ENCODE measurements at regions not wholly inside any gene's neighbourhood (a gene's known extent, or its start where the extent isn't known, plus 50 kb on each side); places are given as distances from the start of the nearest gene placed in this dataset.

DNA sequence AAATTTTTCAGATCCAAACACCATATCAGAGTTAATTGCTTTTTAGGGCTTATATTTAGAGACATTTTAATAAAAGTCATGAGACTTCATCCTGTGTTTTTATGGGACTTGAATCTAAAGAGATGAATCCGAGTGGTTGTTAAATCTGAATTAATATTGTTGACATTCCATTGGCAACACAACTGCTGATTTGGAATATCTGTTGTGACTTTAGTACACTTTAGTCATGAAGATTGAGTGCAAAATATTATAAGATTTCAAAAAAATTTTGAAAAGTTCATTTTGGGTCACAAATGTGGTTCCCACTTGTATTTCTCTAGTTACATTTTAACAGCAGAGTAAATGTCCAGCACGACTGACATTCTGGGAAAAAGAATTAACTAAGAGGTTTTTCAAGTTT, 442.7 kb upstream of the HSF2 start:
- TF ChIP-seq, protein P1, sequence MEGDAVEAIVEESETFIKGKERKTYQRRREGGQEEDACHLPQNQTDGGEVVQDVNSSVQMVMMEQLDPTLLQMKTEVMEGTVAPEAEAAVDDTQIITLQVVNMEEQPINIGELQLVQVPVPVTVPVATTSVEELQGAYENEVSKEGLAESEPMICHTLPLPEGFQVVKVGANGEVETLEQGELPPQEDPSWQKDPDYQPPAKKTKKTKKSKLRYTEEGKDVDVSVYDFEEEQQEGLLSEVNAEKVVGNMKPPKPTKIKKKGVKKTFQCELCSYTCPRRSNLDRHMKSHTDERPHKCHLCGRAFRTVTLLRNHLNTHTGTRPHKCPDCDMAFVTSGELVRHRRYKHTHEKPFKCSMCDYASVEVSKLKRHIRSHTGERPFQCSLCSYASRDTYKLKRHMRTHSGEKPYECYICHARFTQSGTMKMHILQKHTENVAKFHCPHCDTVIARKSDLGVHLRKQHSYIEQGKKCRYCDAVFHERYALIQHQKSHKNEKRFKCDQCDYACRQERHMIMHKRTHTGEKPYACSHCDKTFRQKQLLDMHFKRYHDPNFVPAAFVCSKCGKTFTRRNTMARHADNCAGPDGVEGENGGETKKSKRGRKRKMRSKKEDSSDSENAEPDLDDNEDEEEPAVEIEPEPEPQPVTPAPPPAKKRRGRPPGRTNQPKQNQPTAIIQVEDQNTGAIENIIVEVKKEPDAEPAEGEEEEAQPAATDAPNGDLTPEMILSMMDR (IDR thresholded peaks at IDR 0.05; ENCODE audit: partially characterized antibody, unreplicated experiment), result no peak
- Mint-ChIP-seq H3K4me3 (ENCODE audit: unreplicated experiment) (no peak overlapping the region), H3K4me1 (ENCODE audit: low read depth, unreplicated experiment) (no peaks in the 10 kb centered on the region), H3K36me3 (ENCODE audit: unreplicated experiment) (no peaks in the 10 kb centered on the region), H3K9me3 (ENCODE audit: unreplicated experiment) (peaks cover 3% of the 10 kb centered on the region), H3K27me3 (ENCODE audit: unreplicated experiment) (no peaks in the 10 kb centered on the region), H3K27ac (ENCODE audit: unreplicated experiment) (no peak overlapping the region)
- no peak for DNase-seq

DNA sequence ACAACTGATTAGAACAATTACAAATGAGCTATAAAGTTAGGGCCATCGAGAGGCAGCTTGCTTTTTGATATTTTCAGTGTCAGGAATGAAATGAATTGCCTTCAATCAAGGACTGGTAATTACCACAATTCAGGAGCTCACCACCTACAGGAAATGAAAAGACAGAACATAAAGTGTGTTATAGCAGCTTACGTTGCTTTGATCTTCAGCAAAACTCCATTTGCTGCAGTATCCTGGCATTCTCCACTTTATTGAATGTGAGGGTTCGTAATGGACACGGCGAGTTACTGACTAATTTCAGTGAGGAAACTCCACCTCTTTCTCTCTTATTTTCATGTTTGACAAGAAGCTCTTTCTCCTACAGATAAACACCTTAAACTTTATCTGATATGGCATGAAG, 440.0 kb upstream of the HSF2 start:
- DNase-seq, result no peak
- H3K27ac Mint-ChIP-seq (ENCODE audit: unreplicated experiment), result no peak overlapping the region

DNA sequence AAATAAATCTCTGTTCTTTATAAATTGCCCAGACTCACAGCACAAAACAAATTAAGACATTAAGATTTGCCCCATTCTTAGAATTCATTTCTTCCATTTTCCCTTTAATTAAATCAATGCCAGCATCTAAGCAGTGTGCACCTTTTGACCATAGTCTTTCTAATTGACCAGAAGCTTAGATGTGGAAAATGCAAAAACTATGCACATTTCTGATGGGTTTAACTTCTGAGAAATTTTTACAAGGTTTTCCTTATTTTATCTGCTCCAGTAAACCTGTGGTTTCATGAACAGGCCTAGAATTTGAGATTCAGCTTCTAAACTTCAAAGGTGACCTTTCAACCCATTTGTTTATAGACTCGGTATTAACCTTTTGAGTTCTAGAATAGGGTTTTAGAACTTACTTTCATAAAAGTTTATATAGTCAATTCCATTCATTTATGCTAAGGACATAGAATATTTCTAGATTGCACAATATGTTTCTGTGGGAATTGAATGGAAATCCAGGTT, 437.8 kb upstream of the HSF2 start:
- no peaks in the 10 kb centered on the region for H3K27me3 Mint-ChIP-seq (ENCODE audit: unreplicated experiment)
- no peak overlapping the region for H3K27ac Mint-ChIP-seq (ENCODE audit: unreplicated experiment)
- no peaks in the 10 kb centered on the region for H3K9me3 Mint-ChIP-seq (ENCODE audit: unreplicated experiment)
- no peak overlapping the region for H3K4me3 Mint-ChIP-seq (ENCODE audit: unreplicated experiment)
- no peak for DNase-seq
- H3K4me1 Mint-ChIP-seq (ENCODE audit: low read depth, unreplicated experiment), result no peaks in the 10 kb centered on the region
- H3K36me3 Mint-ChIP-seq (ENCODE audit: unreplicated experiment), result no peaks in the 10 kb centered on the region
- TF ChIP-seq, protein P1 (IDR thresholded peaks at IDR 0.05; ENCODE audit: partially characterized antibody, unreplicated experiment), result no peak

More for the DNA sequence above, 440.0 kb upstream of the HSF2 start:
- H3K36me3 Mint-ChIP-seq (ENCODE audit: unreplicated experiment), result no peaks in the 10 kb centered on the region
- no peaks in the 10 kb centered on the region for H3K27me3 Mint-ChIP-seq (ENCODE audit: unreplicated experiment)
- H3K4me3 Mint-ChIP-seq (ENCODE audit: unreplicated experiment), result no peak overlapping the region
- H3K4me1 Mint-ChIP-seq (ENCODE audit: low read depth, unreplicated experiment), result no peaks in the 10 kb centered on the region
- TF ChIP-seq, protein P1 (IDR thresholded peaks at IDR 0.05; ENCODE audit: partially characterized antibody, unreplicated experiment), result no peak
- H3K9me3 Mint-ChIP-seq (ENCODE audit: unreplicated experiment), result peaks cover 3% of the 10 kb centered on the region

DNA sequence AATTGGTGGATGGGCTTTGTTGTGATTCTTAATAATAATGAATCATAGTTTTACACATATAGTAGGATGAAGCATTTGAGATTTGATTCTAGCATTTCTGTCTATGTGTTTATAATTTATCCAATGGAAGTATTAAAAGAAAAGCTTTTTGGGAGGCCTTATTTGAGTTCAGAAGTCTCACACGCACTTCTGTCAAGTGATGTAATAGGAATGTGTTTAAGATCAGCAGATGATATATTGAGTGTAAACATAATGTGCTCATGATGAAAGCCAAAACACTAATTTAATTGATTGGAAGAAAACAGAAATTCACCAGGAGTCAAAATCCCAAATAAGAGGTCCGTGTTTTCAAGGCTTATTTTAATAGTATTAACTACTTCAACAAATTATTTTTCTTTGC, 435.6 kb upstream of the HSF2 start:
- Mint-ChIP-seq H3K9me3 (ENCODE audit: unreplicated experiment) (no peaks in the 10 kb centered on the region), H3K4me3 (ENCODE audit: unreplicated experiment) (no peak overlapping the region), H3K4me1 (ENCODE audit: low read depth, unreplicated experiment) (no peaks in the 10 kb centered on the region), H3K27ac (ENCODE audit: unreplicated experiment) (no peak overlapping the region), H3K36me3 (ENCODE audit: unreplicated experiment) (no peaks in the 10 kb centered on the region), H3K27me3 (ENCODE audit: unreplicated experiment) (no peaks in the 10 kb centered on the region)
- TF ChIP-seq, protein P1 (IDR thresholded peaks at IDR 0.05; ENCODE audit: partially characterized antibody, unreplicated experiment), result no peak
- DNase-seq, result no peak

DNA sequence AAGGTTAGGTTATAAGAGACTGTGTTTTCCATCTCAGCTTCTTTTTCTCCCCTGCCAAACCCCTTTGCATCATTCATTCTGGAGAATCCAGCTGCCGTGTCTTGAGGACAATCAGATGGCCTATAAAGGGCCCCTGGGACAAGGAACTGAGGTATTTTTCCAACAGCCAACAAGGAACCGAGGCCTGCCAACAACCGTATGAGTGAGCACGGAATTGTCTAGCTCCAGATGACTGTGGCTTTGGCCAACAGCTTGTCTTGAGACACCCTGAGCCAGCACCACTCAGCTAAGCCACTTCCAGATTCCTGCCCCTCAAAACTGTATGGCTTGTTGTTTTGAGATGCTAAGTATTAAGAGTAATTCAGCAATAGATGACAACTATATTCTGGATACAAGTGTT, 433.7 kb upstream of the HSF2 start:
- H3K27me3 Mint-ChIP-seq (ENCODE audit: unreplicated experiment), result no peaks in the 10 kb centered on the region
- H3K27ac Mint-ChIP-seq (ENCODE audit: unreplicated experiment), result no peak overlapping the region
- no peak overlapping the region for H3K4me3 Mint-ChIP-seq (ENCODE audit: unreplicated experiment)
- no peaks in the 10 kb centered on the region for H3K9me3 Mint-ChIP-seq (ENCODE audit: unreplicated experiment)
- DNase-seq, result no peak
- no peaks in the 10 kb centered on the region for H3K36me3 Mint-ChIP-seq (ENCODE audit: unreplicated experiment)
- no peaks in the 10 kb centered on the region for H3K4me1 Mint-ChIP-seq (ENCODE audit: low read depth, unreplicated experiment)
- TF ChIP-seq, protein P1 (IDR thresholded peaks at IDR 0.05; ENCODE audit: partially characterized antibody, unreplicated experiment), result no peak
